GM12878 (cell line): ENCODE measurements at regions not wholly inside any gene's neighbourhood (a gene's known extent, or its start where the extent isn't known, plus 50 kb on each side); places are given as distances from the start of the nearest gene placed in this dataset.

Experiments used
- ATAC-seq: fragments of 200-7000 bp; cut with Tn5 transposase; 3 replicates; pipeline ENCODE4 v1.9.1; 2020; ENCODE audit warnings: mild to moderate bottlenecking, moderate library complexity
- BruUV-seq: library from RNA; stranded (reverse); fragments of 400-500 nt; replicated peaks from 2 replicates; lab custom pipeline; 2021; lab: Mats Ljungman, UMichigan
- CTCF ChIA-PET: fragments of 300-600 bp; sonication (Branson Sonifier 250); formaldehyde crosslinking; extraction: SDS; loops from one replicate; lab custom pipeline; 2021; ENCODE audit warnings: inconsistent platforms; lab: Yijun Ruan, JAX
- POLR2A ChIA-PET: fragments of 350-600 bp; formaldehyde crosslinking; extraction: SDS; loops from one replicate; lab custom pipeline; 2021; ENCODE audit warnings: inconsistent platforms; lab: Charles Lee
- RAD21 ChIA-PET: fragments of 300-600 bp; sonication (Branson Sonifier 250); formaldehyde crosslinking; loops from one replicate; lab custom pipeline; 2023; ENCODE audit warnings: antibody characterized with exemption; ENCODE audit not compliant: unreplicated experiment; lab: Charles Lee
- SMC1A ChIA-PET: fragments of 300-600 bp; sonication (Branson Sonifier 250); formaldehyde crosslinking; loops from one replicate; lab custom pipeline; 2023; ENCODE audit not compliant: unreplicated experiment, uncharacterized antibody; lab: Charles Lee
- DNase-seq: peaks from one replicate; pipeline ENCODE4 v3.0.0-alpha.2; 2011; ENCODE audit warnings: low read depth, low spot score
- FAIRE-seq: peaks from 3 replicates; lab custom pipeline; 2011; peaks lifted over from hg19 to GRCh38; lab: Jason Lieb, UNC
- H2AFZ ChIP-seq: 2 replicates; pipeline ENCODE4 v1.6.0; 2011; ENCODE audit warnings: low read depth, low read length, control low read depth; ENCODE audit not compliant: control insufficient read depth
- H3K27ac ChIP-seq: 2 replicates; pipeline ENCODE4 v1.5.1; 2011; ENCODE audit warnings: control low read depth; ENCODE audit not compliant: control insufficient read depth, insufficient read depth
- H3K27me3 ChIP-seq, 2 experiments: replicated peaks in 1 of 2; 2 replicates each; pipeline versions ENCODE4 v1.6.0 to v1.6.1; 2011; ENCODE audit warnings: low read length in 1 of 2; ENCODE audit not compliant: control insufficient read depth in 2 of 2, insufficient read depth in 2 of 2
- H3K36me3 ChIP-seq, 2 experiments: 2 replicates each; pipeline ENCODE4 v1.5.1; 2011; ENCODE audit warnings: low read length in 1 of 2; ENCODE audit not compliant: control insufficient read depth in 2 of 2, insufficient read depth in 2 of 2
- H3K4me1 ChIP-seq: 2 replicates; pipeline ENCODE4 v1.6.1; 2011; ENCODE audit warnings: mild to moderate bottlenecking, low read length, moderate library complexity, mixed read lengths; ENCODE audit not compliant: control insufficient read depth, insufficient read depth
- H3K4me2 ChIP-seq: 2 replicates; pipeline ENCODE4 v1.6.0; 2011; ENCODE audit warnings: control low read depth; ENCODE audit not compliant: control insufficient read depth, insufficient read depth
- H3K4me3 ChIP-seq: fragments of 200-600 bp; sonication (generic); 2 replicates; pipeline ENCODE4 v1.5.1; 2016
- H3K79me2 ChIP-seq: 2 replicates; pipeline ENCODE4 v1.6.0; 2011; ENCODE audit warnings: low read length; ENCODE audit not compliant: control insufficient read depth, insufficient read depth
- H3K9ac ChIP-seq: 2 replicates; pipeline ENCODE4 v1.8.0; 2011; ENCODE audit warnings: low read length, control low read depth, mixed read lengths; ENCODE audit not compliant: control insufficient read depth, insufficient read depth
- H3K9me3 ChIP-seq: replicated peaks from 3 replicates; pipeline ENCODE4 v1.5.1; 2011; ENCODE audit warnings: mild to moderate bottlenecking, low read length; ENCODE audit not compliant: control insufficient read depth, insufficient read depth
- H4K20me1 ChIP-seq: 2 replicates; pipeline ENCODE4 v1.6.0; 2011; ENCODE audit not compliant: control insufficient read depth, insufficient read depth
- ATF7 ChIP-seq: fragments of 450-650 bp; IDR thresholded peaks from 2 replicates; pipeline ENCODE4 v1.6.1; 2016; ENCODE audit warnings: low read depth, mild to moderate bottlenecking
- EZH2 ChIP-seq: IDR thresholded peaks from 2 replicates; pipeline ENCODE4 v1.6.1; 2012; ENCODE audit warnings: low read depth, mild to moderate bottlenecking, control low read depth, inconsistent platforms, low read length, borderline replicate concordance; ENCODE audit not compliant: control insufficient read depth
- IKZF1 ChIP-seq: fragments of 450-650 bp; conservative IDR thresholded peaks from 2 replicates; pipeline ENCODE4 v1.6.1; 2017; ENCODE audit warnings: antibody characterized with exemption, mild to moderate bottlenecking
- JUNB ChIP-seq: IDR thresholded peaks from 2 replicates; pipeline ENCODE4 v1.6.1; 2016; ENCODE audit warnings: antibody characterized with exemption, mild to moderate bottlenecking
- MYB ChIP-seq: fragments of 150-350 bp; IDR thresholded peaks from 2 replicates; pipeline ENCODE4 v1.6.1; 2014; ENCODE audit warnings: mild to moderate bottlenecking, low read depth, low read length, borderline replicate concordance
- SIN3A ChIP-seq: IDR thresholded peaks from 2 replicates; pipeline ENCODE4 v1.6.1; 2012; ENCODE audit warnings: low read depth, low read length, improper control_type of control experiment
- SPI1 ChIP-seq: IDR thresholded peaks from 2 replicates; pipeline ENCODE4 v1.6.1; 2011; ENCODE audit warnings: low read depth, mild to moderate bottlenecking, low read length, moderate library complexity, borderline replicate concordance; ENCODE audit not compliant: insufficient read depth
- TCF3 ChIP-seq: IDR thresholded peaks from 2 replicates; pipeline ENCODE4 v1.6.1; 2012; ENCODE audit warnings: low read depth, mild to moderate bottlenecking, low read length, borderline replicate concordance; ENCODE audit not compliant: insufficient read depth
- ZBED1 ChIP-seq: IDR thresholded peaks from 2 replicates; pipeline ENCODE4 v1.6.1; 2016; ENCODE audit warnings: borderline replicate concordance
- ZZZ3 ChIP-seq: IDR thresholded peaks from 2 replicates; pipeline ENCODE4 v1.6.1; 2011; ENCODE audit warnings: low read depth; ENCODE audit not compliant: control insufficient read depth, insufficient read length
- WGBS: methylation state at CpG from one replicate; pipeline ENCODE4 v1.1.6; 2016; ENCODE audit warnings: low lambda C conversion rate; ENCODE audit not compliant: insufficient replicate concordance, insufficient coverage; ENCODE audit errors: missing lambda C conversion rate; 5-methylcytosine and 5-hydroxymethylcytosine counted together
- in situ Hi-C: fragments of 300-500 bp; cut with MboI; formaldehyde crosslinking; loops from 9 replicates; pipeline ENCODE4 v1.14.3; 2018; ENCODE audit warnings: mixed read lengths
- intact Hi-C: fragments of 100-400 bp; cut with micrococcal nuclease; formaldehyde crosslinking; loops from one replicate; pipeline ENCODE4 v1.14.2; 2022; ENCODE audit not compliant: unreplicated experiment
- TF ChIP-seq, protein P1 (sequence below): IDR thresholded peaks from 2 replicates; pipeline ENCODE4 v1.6.1; 2012; ENCODE audit warnings: improper control_type of control experiment, low read depth, low read length; ENCODE audit not compliant: insufficient replicate concordance

DNA sequence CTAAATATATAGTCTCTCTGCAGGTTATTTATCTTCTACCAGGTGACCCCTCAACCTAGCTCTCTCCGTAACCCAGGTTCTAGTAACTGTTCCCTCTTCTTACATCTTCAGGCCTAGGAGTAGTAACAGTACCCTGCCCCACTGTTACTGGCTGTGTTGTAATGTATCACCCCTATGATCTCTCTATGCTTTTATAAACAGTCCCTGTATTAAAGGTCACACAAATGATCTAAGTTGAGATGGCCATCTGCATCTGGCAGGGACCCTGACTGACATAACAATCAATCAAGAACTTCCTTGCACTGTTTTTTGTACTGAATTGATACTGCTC is 219.7 kb upstream of the STK17B start:
- Histone ChIP-seq H3K79me2 (peaks cover 82% of the 10 kb centered on the region), H3K9me3 (peaks cover 8% of the 10 kb centered on the region), H3K4me2 (peak overlapping the region; percentile 15), H3K27me3 (no peaks in the 10 kb centered on the region), H3K27ac (peak overlapping the region; percentile 38), H3K4me1 (peaks cover 18% of the 10 kb centered on the region), H2AFZ (no peak overlapping the region), H3K9ac (0 out of 2 replicates have a peak overlapping the region, but pooled peaks have one; percentile 18), H4K20me1 (no peaks in the 10 kb centered on the region), H3K4me3 (no peak overlapping the region), H3K36me3 (no peaks in the 10 kb centered on the region; a peak in 1 of 4 replicates)
- ChIA-PET CTCF (interaction anchor here (0.8 to 3.5 kb wide), 4 partner anchors 8 to 15 kb away, joined by 3 to 16 read pairs (median 4); no protein-coding TSS in a partner anchor), POLR2A (interaction anchor here (1.2 to 3.4 kb wide), 4 partner anchors 8 to 24 kb away, joined by 3 to 16 read pairs (median 4); no protein-coding TSS in a partner anchor), SMC1A (interaction anchor here (0.8 to 9.4 kb wide), 8 partner anchors 11 to 76 kb away, joined by 3 to 157 read pairs (median 4); no protein-coding TSS in a partner anchor), RAD21 (interaction anchor here (1.8 to 3.3 kb wide), 5 partner anchors 9 to 62 kb away, joined by 11 to 17 read pairs (median 14); no protein-coding TSS in a partner anchor)
- no peak for DNase-seq
- no TSS peak for BruUV-seq
- FAIRE-seq: no peak
- ATAC-seq: peak; percentile 73
- 50% methylated on average over 1 of the region's 1 CpG for whole genome bisulfite sequencing
- in situ Hi-C loops (no loop called here), intact Hi-C loops (no loop called here)
- TF ChIP-seq MYB (no peak), ZBED1 (no peak), EZH2 (no peak), TCF3 (no peak), SIN3A (no peak), ATF7 (no peak), JUNB (no peak), ZZZ3 (no peak), IKZF1 (no peak), SPI1 (no peak)
- TF ChIP-seq, protein P1, sequence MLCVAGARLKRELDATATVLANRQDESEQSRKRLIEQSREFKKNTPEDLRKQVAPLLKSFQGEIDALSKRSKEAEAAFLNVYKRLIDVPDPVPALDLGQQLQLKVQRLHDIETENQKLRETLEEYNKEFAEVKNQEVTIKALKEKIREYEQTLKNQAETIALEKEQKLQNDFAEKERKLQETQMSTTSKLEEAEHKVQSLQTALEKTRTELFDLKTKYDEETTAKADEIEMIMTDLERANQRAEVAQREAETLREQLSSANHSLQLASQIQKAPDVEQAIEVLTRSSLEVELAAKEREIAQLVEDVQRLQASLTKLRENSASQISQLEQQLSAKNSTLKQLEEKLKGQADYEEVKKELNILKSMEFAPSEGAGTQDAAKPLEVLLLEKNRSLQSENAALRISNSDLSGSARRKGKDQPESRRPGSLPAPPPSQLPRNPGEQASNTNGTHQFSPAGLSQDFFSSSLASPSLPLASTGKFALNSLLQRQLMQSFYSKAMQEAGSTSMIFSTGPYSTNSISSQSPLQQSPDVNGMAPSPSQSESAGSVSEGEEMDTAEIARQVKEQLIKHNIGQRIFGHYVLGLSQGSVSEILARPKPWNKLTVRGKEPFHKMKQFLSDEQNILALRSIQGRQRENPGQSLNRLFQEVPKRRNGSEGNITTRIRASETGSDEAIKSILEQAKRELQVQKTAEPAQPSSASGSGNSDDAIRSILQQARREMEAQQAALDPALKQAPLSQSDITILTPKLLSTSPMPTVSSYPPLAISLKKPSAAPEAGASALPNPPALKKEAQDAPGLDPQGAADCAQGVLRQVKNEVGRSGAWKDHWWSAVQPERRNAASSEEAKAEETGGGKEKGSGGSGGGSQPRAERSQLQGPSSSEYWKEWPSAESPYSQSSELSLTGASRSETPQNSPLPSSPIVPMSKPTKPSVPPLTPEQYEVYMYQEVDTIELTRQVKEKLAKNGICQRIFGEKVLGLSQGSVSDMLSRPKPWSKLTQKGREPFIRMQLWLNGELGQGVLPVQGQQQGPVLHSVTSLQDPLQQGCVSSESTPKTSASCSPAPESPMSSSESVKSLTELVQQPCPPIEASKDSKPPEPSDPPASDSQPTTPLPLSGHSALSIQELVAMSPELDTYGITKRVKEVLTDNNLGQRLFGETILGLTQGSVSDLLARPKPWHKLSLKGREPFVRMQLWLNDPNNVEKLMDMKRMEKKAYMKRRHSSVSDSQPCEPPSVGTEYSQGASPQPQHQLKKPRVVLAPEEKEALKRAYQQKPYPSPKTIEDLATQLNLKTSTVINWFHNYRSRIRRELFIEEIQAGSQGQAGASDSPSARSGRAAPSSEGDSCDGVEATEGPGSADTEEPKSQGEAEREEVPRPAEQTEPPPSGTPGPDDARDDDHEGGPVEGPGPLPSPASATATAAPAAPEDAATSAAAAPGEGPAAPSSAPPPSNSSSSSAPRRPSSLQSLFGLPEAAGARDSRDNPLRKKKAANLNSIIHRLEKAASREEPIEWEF: no peak
